IMR-90 (cell line): ENCODE measurements at regions not wholly inside any gene's neighbourhood (a gene's known extent, or its start where the extent isn't known, plus 50 kb on each side); places are given as distances from the start of the nearest gene placed in this dataset.

ENCODE experiments used
- ATAC-seq: fragments of 200-7000 bp; cut with Tn5 transposase; 2 replicates; pipeline ENCODE4 v1.9.1; 2020; ENCODE audit warnings: low read depth, mild to moderate bottlenecking, moderate library complexity
- BruUV-seq: library from RNA; stranded (reverse); fragments of 400-500 nt; replicated peaks from 2 replicates; lab custom pipeline; 2021; lab: Mats Ljungman, UMichigan
- CTCF ChIA-PET: fragments of 300-600 bp; formaldehyde crosslinking; extraction: SDS; loops from one replicate; lab custom pipeline; 2021; ENCODE audit warnings: antibody characterized with exemption; lab: Yijun Ruan, JAX
- POLR2A ChIA-PET: fragments of 300-600 bp; sonication (Branson Sonifier 250); formaldehyde crosslinking; loops from one replicate; lab custom pipeline; 2022; ENCODE audit warnings: antibody characterized with exemption; ENCODE audit not compliant: unreplicated experiment; lab: Charles Lee
- DNase-seq: peaks from one replicate; pipeline ENCODE4 v3.0.0; 2013
- H2AFZ ChIP-seq: replicated peaks from 2 replicates; pipeline ENCODE3; 2013; ENCODE audit warnings: low read length, mild to moderate bottlenecking; ENCODE audit not compliant: poor library complexity
- H2AK5ac ChIP-seq: 2 replicates; pipeline ENCODE4 v1.6.1; 2013; ENCODE audit warnings: low read depth, low read length, inconsistent platforms
- H2AK9ac ChIP-seq: replicated peaks from 2 replicates; pipeline ENCODE3; 2013; ENCODE audit warnings: mild to moderate bottlenecking, low read depth, low read length, moderate library complexity; ENCODE audit not compliant: poor library complexity
- H2BK120ac ChIP-seq: 2 replicates; pipeline ENCODE4 v1.6.1; 2013; ENCODE audit warnings: low read depth, low read length, inconsistent platforms
- H2BK15ac ChIP-seq: 3 replicates; pipeline ENCODE4 v1.6.1; 2013; ENCODE audit warnings: low read depth, low read length, inconsistent platforms
- H2BK20ac ChIP-seq: 2 replicates; pipeline ENCODE4 v1.6.1; 2013; ENCODE audit warnings: low read depth, mild to moderate bottlenecking, inconsistent platforms, low read length, moderate library complexity
- H2BK5ac ChIP-seq: 2 replicates; pipeline ENCODE4 v1.6.1; 2013; ENCODE audit warnings: mild to moderate bottlenecking, low read depth, low read length, inconsistent platforms; ENCODE audit not compliant: poor library complexity, severe bottlenecking
- H3K14ac ChIP-seq: replicated peaks from 2 replicates; pipeline ENCODE4 v1.6.1; 2013; ENCODE audit warnings: low read depth, low read length, inconsistent platforms
- H3K18ac ChIP-seq: 2 replicates; pipeline ENCODE4 v1.6.1; 2013; ENCODE audit warnings: low read depth, low read length, control low read depth
- H3K23ac ChIP-seq: 2 replicates; pipeline ENCODE4 v1.6.1; 2013; ENCODE audit warnings: low read depth, low read length, inconsistent platforms
- H3K27ac ChIP-seq: 2 replicates; pipeline ENCODE4 v1.5.1; 2013; ENCODE audit warnings: mild to moderate bottlenecking, control low read depth, low read length; ENCODE audit not compliant: insufficient read depth
- H3K27me3 ChIP-seq: 2 replicates; pipeline ENCODE4 v1.6.1; 2013; ENCODE audit warnings: low read length; ENCODE audit not compliant: control insufficient read depth, insufficient read depth
- H3K36me3 ChIP-seq: 2 replicates; pipeline ENCODE4 v1.6.1; 2013; ENCODE audit warnings: low read length, mixed read lengths; ENCODE audit not compliant: control insufficient read depth, insufficient read depth
- H3K4ac ChIP-seq: 2 replicates; pipeline ENCODE4 v1.6.1; 2013; ENCODE audit warnings: low read depth, low read length, inconsistent platforms
- H3K4me1 ChIP-seq: 2 replicates; pipeline ENCODE4 v1.6.1; 2013; ENCODE audit warnings: low read length, mixed read lengths; ENCODE audit not compliant: control insufficient read depth, insufficient read depth
- H3K4me2 ChIP-seq: 2 replicates; pipeline ENCODE4 v1.6.1; 2013; ENCODE audit warnings: low read depth, mild to moderate bottlenecking, control low read depth, low read length, moderate library complexity
- H3K4me3 ChIP-seq: 2 replicates; pipeline ENCODE4 v1.5.1; 2013; ENCODE audit warnings: low read depth, mild to moderate bottlenecking, control low read depth, low read length, moderate library complexity; ENCODE audit not compliant: insufficient read depth
- H3K56ac ChIP-seq: 2 replicates; pipeline ENCODE4 v1.6.1; 2013; ENCODE audit warnings: low read length, inconsistent platforms; ENCODE audit not compliant: insufficient read depth; ENCODE audit errors: extremely low read depth
- H3K79me1 ChIP-seq, 2 experiments: 2 replicates each; pipeline ENCODE4 v1.6.1; 2013; ENCODE audit warnings: low read length in 2 of 2, inconsistent platforms in 1 of 2, low read depth in 1 of 2
- H3K9ac ChIP-seq: 2 replicates; pipeline ENCODE4 v1.6.1; 2013; ENCODE audit warnings: low read depth, low read length, control low read depth
- H3K9me1 ChIP-seq: 2 replicates; pipeline ENCODE4 v1.6.1; 2013; ENCODE audit warnings: low read length, inconsistent platforms; ENCODE audit not compliant: insufficient read depth
- H3K9me3 ChIP-seq: 2 replicates; pipeline ENCODE4 v1.6.1; 2013; ENCODE audit warnings: low read length; ENCODE audit not compliant: control insufficient read depth, insufficient read depth
- H4K20me1 ChIP-seq: 2 replicates; pipeline ENCODE4 v1.6.1; 2013; ENCODE audit warnings: low read length, inconsistent platforms; ENCODE audit not compliant: insufficient read depth
- H4K5ac ChIP-seq: 2 replicates; pipeline ENCODE4 v1.6.1; 2013; ENCODE audit warnings: mild to moderate bottlenecking, low read depth, low read length, control low read depth
- H4K8ac ChIP-seq, 2 experiments: 2 replicates each; pipeline ENCODE4 v1.6.1; 2013; ENCODE audit warnings: low read depth in 2 of 2, low read length in 2 of 2, control low read depth in 1 of 2, inconsistent platforms in 1 of 2
- H4K91ac ChIP-seq: 2 replicates; pipeline ENCODE4 v1.6.1; 2013; ENCODE audit warnings: low read depth, low read length, inconsistent platforms; ENCODE audit not compliant: insufficient read depth
- BHLHE40 ChIP-seq: fragments of 150-350 bp; IDR thresholded peaks from 2 replicates; pipeline ENCODE4 v1.6.1; 2016; ENCODE audit warnings: mild to moderate bottlenecking, low read depth, low read length
- CEBPB ChIP-seq: IDR thresholded peaks from 2 replicates; pipeline ENCODE4 v1.6.1; 2012; ENCODE audit warnings: low read depth, low read length, improper control_type of control experiment
- CHD1 ChIP-seq: IDR thresholded peaks from 2 replicates; pipeline ENCODE4 v1.6.1; 2012; ENCODE audit warnings: low read depth, low read length, improper control_type of control experiment
- FOS ChIP-seq: fragments of 150-350 bp; IDR thresholded peaks from 2 replicates; pipeline ENCODE4 v1.6.1; 2016; ENCODE audit warnings: low read depth, low read length
- MAFK ChIP-seq: IDR thresholded peaks from 2 replicates; pipeline ENCODE4 v1.6.1; 2012; ENCODE audit warnings: low read depth, low read length, improper control_type of control experiment
- MAZ ChIP-seq: IDR thresholded peaks from 2 replicates; pipeline ENCODE4 v1.6.1; 2012; ENCODE audit warnings: low read depth, mild to moderate bottlenecking, low read length, improper control_type of control experiment, moderate library complexity, borderline replicate concordance
- MXI1 ChIP-seq: IDR thresholded peaks from 2 replicates; pipeline ENCODE4 v1.6.1; 2012; ENCODE audit warnings: low read depth, mild to moderate bottlenecking, low read length, moderate library complexity, borderline replicate concordance
- POLR2A ChIP-seq: IDR thresholded peaks from 2 replicates; pipeline ENCODE4 v1.6.1; 2012; ENCODE audit warnings: mild to moderate bottlenecking, low read depth, low read length
- RAD21 ChIP-seq: IDR thresholded peaks from 2 replicates; pipeline ENCODE4 v1.6.1; 2012; ENCODE audit warnings: low read length, improper control_type of control experiment
- RCOR1 ChIP-seq: IDR thresholded peaks from 2 replicates; pipeline ENCODE4 v1.6.1; 2012; ENCODE audit warnings: mild to moderate bottlenecking, low read length, improper control_type of control experiment; ENCODE audit not compliant: insufficient replicate concordance
- RFX5 ChIP-seq: IDR thresholded peaks from 2 replicates; pipeline ENCODE4 v1.8.0; 2012; ENCODE audit warnings: low read depth, mild to moderate bottlenecking, low read length, moderate library complexity
- SMC3 ChIP-seq: fragments of 150-350 bp; IDR thresholded peaks from 2 replicates; pipeline ENCODE4 v1.6.1; 2016; ENCODE audit warnings: low read depth, mild to moderate bottlenecking, antibody characterized with exemption, low read length, moderate library complexity
- WGBS, 2 experiments: methylation state at CpG; one replicate each; pipeline versions ENCODE4 v1.1.5 to v1.1.7; 2013; ENCODE audit warnings: missing lambda C conversion rate in 2 of 2; ENCODE audit not compliant: insufficient read length in 1 of 2; ENCODE audit errors: extremely low coverage in 2 of 2; 5-methylcytosine and 5-hydroxymethylcytosine counted together
- dilution Hi-C: fragments of 300-500 bp; cut with HindIII; formaldehyde crosslinking; loops from one replicate; pipeline ENCODE4 v1.14.3; 2018; ENCODE audit warnings: low sequenced_read_pairs; ENCODE audit not compliant: unreplicated experiment
- in situ Hi-C: fragments of 300-500 bp; cut with MboI; formaldehyde crosslinking; loops from 3 replicates; pipeline ENCODE4 v1.14.3; 2019; ENCODE audit warnings: low sequenced_read_pairs, inconsistent platforms, mixed read lengths
- intact Hi-C: fragments of 100-400 bp; cut with micrococcal nuclease; formaldehyde crosslinking; loops from 2 replicates; pipeline ENCODE4 v1.10.0; 2022
- TF ChIP-seq, protein P1 (sequence below): fragments of 150-350 bp; IDR thresholded peaks from 2 replicates; pipeline ENCODE4 v1.6.1; 2017; ENCODE audit warnings: mild to moderate bottlenecking, antibody characterized with exemption, low read length, low read depth

DNA sequence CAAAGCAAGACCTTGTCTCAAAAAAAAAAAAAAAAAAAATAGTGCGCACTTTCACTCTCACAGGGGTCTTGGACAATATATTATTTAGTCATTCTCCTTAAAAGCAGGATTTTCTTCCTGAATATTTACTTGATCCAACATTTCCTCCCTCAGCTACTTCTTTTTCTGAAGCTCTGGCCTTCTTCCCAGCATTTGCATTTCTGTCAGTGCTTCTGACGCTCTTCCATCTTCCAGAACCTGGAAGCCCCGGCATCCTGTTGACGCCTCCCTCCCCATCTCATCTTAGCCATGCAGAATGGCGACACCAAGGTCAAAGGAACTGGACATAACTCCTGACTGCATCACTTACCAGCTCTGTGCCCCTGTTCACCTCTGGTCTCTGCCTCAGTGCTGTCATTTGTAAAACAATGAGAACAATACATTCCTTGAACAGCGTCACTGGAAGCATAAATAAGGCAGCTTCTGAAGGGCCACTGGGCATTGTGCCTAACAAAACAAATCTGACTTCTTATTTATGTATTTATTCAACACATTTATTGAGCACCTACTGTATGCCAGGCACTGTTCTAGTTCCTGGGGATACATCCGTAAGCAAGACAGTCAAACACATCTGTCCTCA, 90.9 kb upstream of the MDM1 start:
- no peak overlapping the region for H4K8ac ChIP-seq
- no peak overlapping the region for H3K23ac ChIP-seq
- H3K4me2 ChIP-seq: no peak overlapping the region
- H2BK5ac ChIP-seq: no peak overlapping the region
- peak overlapping the region; percentile 76; the same call in 1 of the 2 replicates for H2AK5ac ChIP-seq
- H2BK120ac ChIP-seq: no peak overlapping the region
- H3K4ac ChIP-seq: peak overlapping the region; percentile 57; the same call in 1 of the 2 replicates
- no peaks in the 10 kb centered on the region for H3K79me1 ChIP-seq
- no peaks in the 10 kb centered on the region for H3K36me3 ChIP-seq
- H4K5ac ChIP-seq: no peak overlapping the region
- H2AK9ac ChIP-seq: no peak overlapping the region
- H3K18ac ChIP-seq: no peak overlapping the region
- no peak overlapping the region for H3K9ac ChIP-seq
- WGBS, 2 experiments: 53% methylated on average over 3 of the region's 7 CpGs; no CpG with 5 or more reads in 1 of the 2 experiments
- peaks cover 12% of the 10 kb centered on the region for H3K4me1 ChIP-seq
- H3K27me3 ChIP-seq: no peaks in the 10 kb centered on the region
- H4K91ac ChIP-seq: no peak overlapping the region
- in situ Hi-C loops (no loop called here), intact Hi-C loops (no loop called here), dilution Hi-C loops (no loop called here)
- peak overlapping the region; percentile 29 for H2AFZ ChIP-seq
- no TSS peak for BruUV-seq
- ChIA-PET CTCF (no interaction called here), POLR2A (no interaction called here)
- H2BK20ac ChIP-seq: no peak overlapping the region
- ATAC-seq (no peak), DNase-seq (no peak)
- H3K4me3 ChIP-seq: no peak overlapping the region
- H3K9me3 ChIP-seq: no peaks in the 10 kb centered on the region
- no peak overlapping the region for H3K56ac ChIP-seq
- no peak for TF ChIP-seq MAZ
- no peak for TF ChIP-seq BHLHE40
- TF ChIP-seq POLR2A: no peak
- no peak for TF ChIP-seq FOS
- no peak for TF ChIP-seq SMC3
- no peak for TF ChIP-seq CHD1
- no peak for TF ChIP-seq RCOR1
- no peak for TF ChIP-seq RFX5
- TF ChIP-seq, protein P1, sequence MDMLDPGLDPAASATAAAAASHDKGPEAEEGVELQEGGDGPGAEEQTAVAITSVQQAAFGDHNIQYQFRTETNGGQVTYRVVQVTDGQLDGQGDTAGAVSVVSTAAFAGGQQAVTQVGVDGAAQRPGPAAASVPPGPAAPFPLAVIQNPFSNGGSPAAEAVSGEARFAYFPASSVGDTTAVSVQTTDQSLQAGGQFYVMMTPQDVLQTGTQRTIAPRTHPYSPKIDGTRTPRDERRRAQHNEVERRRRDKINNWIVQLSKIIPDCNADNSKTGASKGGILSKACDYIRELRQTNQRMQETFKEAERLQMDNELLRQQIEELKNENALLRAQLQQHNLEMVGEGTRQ: no peak
- no peak for TF ChIP-seq RAD21
- no peak for TF ChIP-seq MAFK
- TF ChIP-seq MXI1: no peak
- TF ChIP-seq CEBPB: no peak
- H2BK15ac ChIP-seq: 0 out of 3 replicates have a peak overlapping the region, but pooled peaks have one; percentile 74
- peaks cover 5% of the 10 kb centered on the region for H3K9me1 ChIP-seq
- H4K20me1 ChIP-seq: no peaks in the 10 kb centered on the region
- no peak overlapping the region for H3K14ac ChIP-seq
- H3K27ac ChIP-seq: no peak overlapping the region
